SH-SY5Y (cell line): ENCODE measurements at regions not wholly inside any gene's neighbourhood (a gene's known extent, or its start where the extent isn't known, plus 50 kb on each side); places are given as distances from the start of the nearest gene placed in this dataset.

Experiments used
- GATA2 ChIP-seq: IDR thresholded peaks from 2 replicates; pipeline ENCODE4 v1.6.1; 2011; ENCODE audit warnings: mild to moderate bottlenecking, low read depth, low read length
- GATA3 ChIP-seq: IDR thresholded peaks from 2 replicates; pipeline ENCODE4 v1.6.1; 2011; ENCODE audit warnings: low read depth, mild to moderate bottlenecking, low read length, moderate library complexity

DNA sequence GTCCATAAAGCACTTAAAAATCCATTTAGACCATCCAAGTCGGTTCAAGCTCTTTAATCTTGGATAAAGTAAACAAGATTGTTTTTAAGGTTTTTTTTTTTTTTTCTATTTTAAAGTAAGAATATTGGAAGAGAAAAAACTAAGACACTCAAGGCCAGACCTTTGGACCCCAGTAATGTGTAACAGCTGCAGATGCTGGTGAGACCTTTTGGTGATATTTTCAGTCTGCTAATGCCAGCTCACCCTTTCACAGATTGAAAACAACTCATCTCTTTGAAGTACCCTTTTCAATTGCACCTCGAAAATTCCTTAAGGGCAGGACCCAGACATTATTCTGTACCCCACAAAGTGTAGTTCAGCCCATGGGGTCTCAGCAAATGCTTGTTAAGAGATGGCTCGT lies 260.7 kb upstream of the CTNNB1 start:
- no peak for TF ChIP-seq GATA2
- TF ChIP-seq GATA3, result no peak
